Right lobe of liver (tissue), 4 donors: ENCODE measurements at regions not wholly inside any gene's neighbourhood (a gene's known extent, or its start where the extent isn't known, plus 50 kb on each side); places are given as distances from the start of the nearest gene placed in this dataset.

Experiments used
- POLR2A ChIP-seq: fragments of 450-650 bp; IDR thresholded peaks from one replicate; pipeline ENCODE4 v1.6.1; 2017; ENCODE audit warnings: antibody characterized with exemption, mild to moderate bottlenecking
- TF ChIP-seq, protein P1 (sequence below), 4 donors: fragments of 200-600 bp in 3 of 4; fragments of 450-650 bp in 1 of 4; IDR thresholded peaks; one replicate each; pipeline versions ENCODE4 v1.5.1 to v1.8.0; 2016 to 2022; ENCODE audit warnings: antibody characterized with exemption in 4 of 4, mild to moderate bottlenecking in 2 of 4
- donor health status: DM: no; HTN: no; CAD: no.
- donor health status: DM: no; HTN: no; CAD: no.
- donor health status: DM: no; HTN: yes; CAD: no.

DNA sequence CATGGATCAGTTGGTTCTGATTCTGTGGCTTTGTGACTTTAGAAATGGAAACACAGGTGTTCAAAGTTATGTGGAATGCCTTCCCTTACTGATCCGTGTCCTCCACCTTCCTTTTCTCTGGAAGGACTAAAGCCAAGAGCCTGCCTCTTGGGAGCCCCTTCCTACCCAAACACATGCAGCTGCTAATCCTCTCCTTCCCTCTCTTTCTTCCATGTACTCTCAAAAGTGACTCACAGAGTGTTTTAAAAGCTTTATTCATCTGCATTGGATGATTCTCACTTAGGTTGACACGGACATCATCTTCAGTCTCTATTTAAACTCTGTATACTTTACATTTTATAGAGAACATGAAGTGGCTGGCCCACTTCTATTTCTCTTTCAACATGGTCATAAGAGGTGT is 856.5 kb upstream of the ARPP21 start:
- TF ChIP-seq POLR2A: no peak
- TF ChIP-seq, protein P1, sequence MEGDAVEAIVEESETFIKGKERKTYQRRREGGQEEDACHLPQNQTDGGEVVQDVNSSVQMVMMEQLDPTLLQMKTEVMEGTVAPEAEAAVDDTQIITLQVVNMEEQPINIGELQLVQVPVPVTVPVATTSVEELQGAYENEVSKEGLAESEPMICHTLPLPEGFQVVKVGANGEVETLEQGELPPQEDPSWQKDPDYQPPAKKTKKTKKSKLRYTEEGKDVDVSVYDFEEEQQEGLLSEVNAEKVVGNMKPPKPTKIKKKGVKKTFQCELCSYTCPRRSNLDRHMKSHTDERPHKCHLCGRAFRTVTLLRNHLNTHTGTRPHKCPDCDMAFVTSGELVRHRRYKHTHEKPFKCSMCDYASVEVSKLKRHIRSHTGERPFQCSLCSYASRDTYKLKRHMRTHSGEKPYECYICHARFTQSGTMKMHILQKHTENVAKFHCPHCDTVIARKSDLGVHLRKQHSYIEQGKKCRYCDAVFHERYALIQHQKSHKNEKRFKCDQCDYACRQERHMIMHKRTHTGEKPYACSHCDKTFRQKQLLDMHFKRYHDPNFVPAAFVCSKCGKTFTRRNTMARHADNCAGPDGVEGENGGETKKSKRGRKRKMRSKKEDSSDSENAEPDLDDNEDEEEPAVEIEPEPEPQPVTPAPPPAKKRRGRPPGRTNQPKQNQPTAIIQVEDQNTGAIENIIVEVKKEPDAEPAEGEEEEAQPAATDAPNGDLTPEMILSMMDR (IDR thresholded peaks at IDR 0.05): no peak
